Ishikawa (cell line): ENCODE measurements at regions not wholly inside any gene's neighbourhood (a gene's known extent, or its start where the extent isn't known, plus 50 kb on each side); places are given as distances from the start of the nearest gene placed in this dataset.

Experiments used
- REST ChIP-seq: IDR thresholded peaks from 2 replicates; pipeline ENCODE4 v1.6.1; 2012; ENCODE audit warnings: low read depth, mild to moderate bottlenecking
- TAF1 ChIP-seq: IDR thresholded peaks from 2 replicates; pipeline ENCODE4 v1.6.1; 2012; ENCODE audit warnings: low read depth, mild to moderate bottlenecking
- USF1 ChIP-seq: IDR thresholded peaks from 2 replicates; pipeline ENCODE4 v1.6.1; 2012
- YY1 ChIP-seq: IDR thresholded peaks from 2 replicates; pipeline ENCODE4 v1.6.1; 2012; ENCODE audit warnings: low read depth

GRCh38 chr4:82219346-82219745 is 154.4 kb downstream of the HNRNPD start:
- TF ChIP-seq YY1 (no peak), USF1 (no peak), TAF1 (no peak), REST (no peak)
